HG03342 (cell line): ENCODE measurements at regions not wholly inside any gene's neighbourhood (a gene's known extent, or its start where the extent isn't known, plus 50 kb on each side); places are given as distances from the start of the nearest gene placed in this dataset.
"Not testable (repeated sequence)": the region's sequence is repeated elsewhere in the genome, so short reads cannot be mapped to it uniquely, and the experiment has no call there.

Experiments
- ATAC-seq: cut with Tn5 transposase; IDR thresholded peaks from one replicate; pipeline ENCODE4 v1.9.1; 2021; ENCODE audit warnings: mild to moderate bottlenecking, moderate library complexity; ENCODE audit not compliant: unreplicated experiment

- ATAC-seq, result no peak
Measured at GRCh38 chr12:23230899-23231298, 605.9 kb downstream of the ETNK1 start.

GRCh38 chr12:23236066-23236780, 611.3 kb downstream of the ETNK1 start:
- no peak for ATAC-seq

DNA sequence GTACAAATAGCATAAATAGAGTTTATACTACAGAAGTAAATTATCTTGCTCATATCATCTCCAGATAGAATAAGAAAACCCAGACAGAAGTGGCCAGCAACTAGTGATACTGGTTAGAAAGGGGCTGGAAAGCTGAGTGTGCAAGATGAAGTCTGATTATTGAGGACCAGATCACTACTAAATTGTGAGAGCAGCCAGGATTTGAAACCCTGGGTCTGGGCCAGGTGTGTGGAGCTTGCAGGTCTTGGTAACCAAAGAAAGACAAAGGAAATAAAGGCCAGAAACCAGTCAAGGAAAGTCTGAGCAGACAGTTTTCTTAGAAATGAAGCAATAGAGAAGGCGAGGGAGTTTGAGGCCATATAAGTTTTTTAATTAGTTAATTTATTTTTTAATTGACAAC, 611.8 kb downstream of the ETNK1 start:
- no peak for ATAC-seq

GRCh38 chr12:23238190-23238589, 613.2 kb downstream of the ETNK1 start:
- no peak for ATAC-seq

DNA sequence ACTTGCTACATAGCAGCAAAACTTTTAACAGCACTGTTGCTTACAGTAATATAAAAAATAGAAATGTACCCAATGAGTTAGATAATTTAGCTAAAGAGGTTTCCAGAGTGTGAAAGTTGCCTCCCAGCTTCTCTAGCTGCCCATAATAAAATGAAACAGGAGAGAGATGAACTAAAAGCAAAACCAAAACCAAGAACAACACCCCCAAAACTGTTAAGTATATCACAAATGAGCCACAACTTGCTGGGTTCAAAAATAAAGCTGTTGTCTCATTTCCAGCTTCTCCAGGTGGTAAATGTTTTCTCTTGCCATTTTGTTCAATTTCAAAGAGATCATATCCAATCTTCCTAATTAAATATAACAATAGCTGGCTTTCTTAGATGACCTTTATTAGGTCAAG, 614.0 kb downstream of the ETNK1 start:
- no peak for ATAC-seq

- no peak for ATAC-seq
Measured at GRCh38 chr12:23245186-23245585, 620.2 kb downstream of the ETNK1 start.

DNA sequence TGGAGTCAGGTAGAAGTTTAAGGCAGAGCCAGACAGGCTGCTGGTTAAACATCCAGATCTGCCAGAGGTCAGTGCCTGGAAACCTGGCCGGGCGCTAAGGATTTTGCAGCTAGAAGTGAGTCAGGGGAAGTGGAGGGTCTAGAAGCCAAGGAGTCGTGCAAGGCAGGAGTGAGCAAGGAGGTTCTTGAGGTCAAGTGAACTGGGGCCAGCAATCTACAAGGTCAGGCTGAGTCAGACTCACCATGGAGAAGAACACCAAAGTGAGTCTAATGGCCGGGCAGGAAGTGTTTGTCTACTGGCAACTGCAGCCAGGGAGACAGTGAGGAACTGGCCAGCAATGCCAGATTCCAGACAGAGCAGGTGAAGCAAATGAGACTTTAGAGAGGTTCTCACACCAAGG, 628.2 kb downstream of the ETNK1 start:
- no peak for ATAC-seq

DNA sequence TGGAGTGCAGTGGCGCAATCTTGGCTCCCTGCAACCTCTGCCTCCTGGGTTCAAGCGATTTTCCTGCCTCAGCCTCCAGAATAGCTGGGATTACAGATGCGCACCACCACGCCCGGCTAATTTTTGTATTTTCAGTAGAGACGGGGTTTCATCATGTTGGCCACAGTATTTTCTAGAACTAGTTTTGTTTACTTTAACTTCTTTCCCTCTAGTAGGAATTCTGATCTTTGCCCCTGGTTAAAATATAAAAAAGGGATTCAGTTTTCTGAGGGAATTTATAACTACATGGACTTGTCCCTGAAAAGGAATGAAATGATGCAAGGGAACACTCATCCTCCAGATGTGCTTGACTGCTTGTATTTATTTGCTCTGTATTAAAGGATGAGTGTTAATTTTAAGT, 628.9 kb downstream of the ETNK1 start:
- not testable (repeated sequence) for ATAC-seq

- no peak for ATAC-seq
Measured at GRCh38 chr12:23259558-23259957, 634.6 kb downstream of the ETNK1 start.

DNA sequence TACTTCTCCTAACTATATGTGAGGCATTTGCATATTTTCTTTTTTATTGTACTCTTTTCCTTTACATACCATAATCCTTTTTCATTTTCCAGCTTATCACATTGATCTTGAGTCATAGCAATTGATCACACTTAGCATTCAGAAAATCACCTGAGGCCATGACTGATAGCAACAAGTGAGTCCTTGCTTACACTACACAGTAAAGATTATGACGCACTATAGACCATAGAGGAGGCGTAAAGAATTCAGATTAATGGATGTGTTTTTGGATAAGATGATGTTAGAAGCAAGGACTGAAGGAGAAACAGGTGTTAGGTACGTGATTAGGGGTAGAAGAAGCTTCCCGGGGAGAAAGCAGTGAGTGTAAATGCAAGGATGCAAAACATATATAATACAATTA, 637.7 kb downstream of the ETNK1 start:
- ATAC-seq, result no peak

DNA sequence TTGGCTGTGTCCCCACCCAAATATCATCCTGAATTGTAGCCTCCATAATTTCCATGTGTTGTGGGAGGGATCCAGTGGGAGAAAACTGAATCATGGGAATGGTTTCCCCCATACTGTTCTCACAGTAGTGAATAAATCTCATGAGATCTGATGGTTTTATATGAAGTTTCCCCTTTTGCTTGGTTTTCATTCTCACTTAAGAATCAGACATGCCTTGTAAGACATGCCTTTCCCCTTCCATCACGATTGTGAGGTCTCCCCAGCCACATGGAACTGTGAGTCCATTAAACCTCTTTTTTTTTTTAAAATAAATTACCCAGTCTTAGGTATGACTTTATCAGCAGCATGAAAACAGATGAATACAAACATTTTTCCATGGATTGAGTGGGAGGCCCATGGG, 652.9 kb downstream of the ETNK1 start:
- ATAC-seq, result no peak

- ATAC-seq, result no peak
Measured at GRCh38 chr12:23281295-23281694, 656.3 kb downstream of the ETNK1 start.

- no peak for ATAC-seq
Measured at GRCh38 chr12:23282701-23283100, 657.7 kb downstream of the ETNK1 start.

- not testable (repeated sequence) for ATAC-seq
Measured at GRCh38 chr12:23285764-23286530, 661.0 kb downstream of the ETNK1 start.

GRCh38 chr12:23290627-23291330, 658.7 kb downstream of the SOX5 start:
- ATAC-seq, result no peak

GRCh38 chr12:23303220-23303619, 646.2 kb downstream of the SOX5 start:
- no peak for ATAC-seq

DNA sequence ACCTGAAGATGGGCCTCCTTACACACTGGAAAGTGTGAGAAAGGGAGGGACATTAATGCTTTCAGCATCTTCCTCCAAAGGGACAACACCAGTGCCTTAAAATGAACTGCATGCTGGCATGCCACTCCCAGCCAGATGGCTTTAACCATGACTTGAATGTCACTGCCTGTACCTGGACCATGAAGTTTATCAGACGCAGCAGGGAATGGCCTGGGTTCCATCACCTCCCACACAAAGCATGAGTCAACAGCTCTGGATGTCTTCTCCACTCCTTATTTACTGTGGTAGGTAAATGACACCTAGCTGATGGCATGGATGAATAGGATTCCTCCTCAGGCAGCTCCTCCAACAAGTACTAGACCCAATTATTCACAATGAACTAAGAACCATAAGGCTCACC, 645.6 kb downstream of the SOX5 start:
- no peak for ATAC-seq

DNA sequence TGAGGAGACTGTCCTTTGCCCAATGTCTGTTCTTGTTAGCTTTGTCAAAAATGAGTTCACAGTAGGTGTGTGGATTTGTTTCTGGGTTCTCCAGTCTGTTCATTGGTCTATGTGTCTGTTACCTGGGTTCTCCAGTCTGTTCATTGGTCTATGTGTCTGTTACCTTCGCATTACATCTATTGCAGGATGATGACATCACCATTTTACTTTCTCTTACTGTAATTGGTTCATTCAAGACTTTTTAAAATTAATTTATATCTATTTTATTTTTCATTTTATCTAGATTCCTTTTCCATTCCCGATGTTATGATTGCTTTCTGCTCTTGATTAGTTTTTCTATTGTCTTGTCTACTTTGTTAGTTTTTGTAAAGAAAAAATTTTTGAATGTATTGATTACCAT, 615.5 kb downstream of the SOX5 start:
- no peak for ATAC-seq

GRCh38 chr12:23335593-23335992, 613.9 kb downstream of the SOX5 start:
- no peak for ATAC-seq

DNA sequence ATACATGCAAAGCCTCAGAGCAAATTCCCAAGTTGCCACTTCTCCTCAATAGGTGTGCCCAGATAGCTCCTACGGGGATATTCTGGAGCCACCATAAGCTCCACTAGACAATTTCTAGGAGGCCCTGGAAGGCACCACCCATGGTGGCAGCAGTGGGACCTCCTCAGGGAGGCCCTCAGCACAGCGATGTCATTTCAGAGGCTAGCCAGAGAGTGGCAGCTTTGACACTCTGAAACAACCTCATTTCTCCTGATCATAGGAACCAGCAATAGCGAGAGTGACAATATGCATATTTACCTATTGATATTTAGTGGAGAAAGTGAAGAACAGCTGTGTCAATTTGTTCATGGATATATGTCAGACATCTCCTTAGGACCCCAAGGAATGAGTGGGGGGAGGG, 612.3 kb downstream of the SOX5 start:
- ATAC-seq, result no peak

GRCh38 chr12:23340351-23340750, 609.1 kb downstream of the SOX5 start:
- no peak for ATAC-seq

- ATAC-seq, result no peak
Measured at GRCh38 chr12:23342407-23342806, 607.1 kb downstream of the SOX5 start.
